ENCODE measurements at regions not wholly inside any gene's neighbourhood (a gene's known extent, or its start where the extent isn't known, plus 50 kb on each side); places are given as distances from the start of the nearest gene placed in this dataset.

DNA sequence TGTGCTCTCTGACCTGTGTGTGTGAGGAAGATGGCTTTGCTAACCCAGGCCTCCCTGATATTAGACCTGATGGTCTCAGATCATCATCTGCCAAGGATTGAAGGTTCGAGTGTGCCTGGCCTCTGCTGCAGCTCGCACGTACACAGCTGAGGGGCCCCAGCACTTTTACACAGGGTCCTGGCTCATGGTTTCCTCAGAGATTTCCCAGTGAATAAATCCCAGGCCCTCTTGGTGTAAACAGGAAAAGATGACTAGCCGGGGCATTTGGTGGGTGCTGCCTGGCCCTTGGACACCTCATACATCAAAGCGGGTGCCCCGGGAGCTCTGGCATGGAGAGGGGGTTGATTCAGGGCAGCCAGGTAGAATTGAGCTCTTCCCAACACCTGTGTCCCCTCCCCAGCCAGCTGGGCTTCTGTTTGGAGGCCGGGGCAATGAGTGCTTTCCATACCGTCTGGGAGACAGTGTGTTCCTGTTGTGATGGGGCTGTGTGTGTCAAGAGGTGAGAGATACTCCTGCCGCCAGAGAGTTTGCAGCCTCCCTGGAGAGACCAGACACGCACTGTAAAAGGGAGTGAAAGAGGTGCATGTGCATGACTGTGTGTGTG is 72.5 kb upstream of the TLE3 start:
- H2AFZ ChIP-seq = no peak overlapping the region
- H3K27ac ChIP-seq = no peak overlapping the region
- H3K36me3 ChIP-seq (ENCODE audit: control insufficient read depth, insufficient read depth, low read length) = no peaks in the 10 kb centered on the region
- no peak for TF ChIP-seq CTCF (IDR thresholded peaks at IDR 0.05)
- no peak overlapping the region for H3K4me2 ChIP-seq (ENCODE audit: low read length)
- H3K79me2 ChIP-seq = no peaks in the 10 kb centered on the region
- no peaks in the 10 kb centered on the region for H3K4me1 ChIP-seq
- H3K27me3 ChIP-seq (ENCODE audit: control insufficient read depth, insufficient read depth, low read length) = no peaks in the 10 kb centered on the region
- no peak overlapping the region for H3K4me3 ChIP-seq (ENCODE audit: low read depth, low read length)
- no peak overlapping the region for H3K9ac ChIP-seq
- H3K9me3 ChIP-seq (ENCODE audit: control insufficient read depth, low read length) = no peaks in the 10 kb centered on the region

DNA sequence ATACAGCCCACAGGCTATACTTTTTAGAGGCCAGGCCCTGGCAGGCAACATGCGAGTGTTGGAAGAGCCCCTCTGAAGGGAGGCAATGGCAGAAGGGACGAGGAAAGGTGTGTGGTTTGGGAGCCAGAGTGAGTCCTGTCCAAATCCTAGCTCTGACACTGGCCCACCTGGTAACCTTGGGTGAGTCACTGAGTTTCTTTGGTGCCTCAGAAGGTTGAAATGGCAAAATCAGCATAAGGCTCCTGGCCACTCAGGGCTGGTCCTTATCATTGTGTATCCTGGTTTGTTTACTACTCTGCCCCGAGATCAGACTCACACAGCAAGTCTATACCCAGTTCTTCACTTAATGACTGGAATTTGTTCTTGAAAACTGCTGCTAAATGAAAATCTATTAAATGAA is 71.4 kb upstream of the TLE3 start:
- H3K79me2 ChIP-seq = no peaks in the 10 kb centered on the region
- H3K4me2 ChIP-seq (ENCODE audit: low read length) = no peak overlapping the region
- no peaks in the 10 kb centered on the region for H3K36me3 ChIP-seq (ENCODE audit: control insufficient read depth, insufficient read depth, low read length)
- no peak overlapping the region for H2AFZ ChIP-seq
- H3K27ac ChIP-seq = no peak overlapping the region
- no peaks in the 10 kb centered on the region for H3K27me3 ChIP-seq (ENCODE audit: control insufficient read depth, insufficient read depth, low read length)
- H3K9me3 ChIP-seq (ENCODE audit: control insufficient read depth, low read length) = no peaks in the 10 kb centered on the region
- no peak for TF ChIP-seq CTCF (IDR thresholded peaks at IDR 0.05)
- no peak overlapping the region for H3K4me3 ChIP-seq (ENCODE audit: low read depth, low read length)
- no peak overlapping the region for H3K9ac ChIP-seq
- no peaks in the 10 kb centered on the region for H3K4me1 ChIP-seq

- H3K79me2 ChIP-seq = no peaks in the 10 kb centered on the region
- H3K36me3 ChIP-seq (ENCODE audit: control insufficient read depth, insufficient read depth, low read length) = no peaks in the 10 kb centered on the region
- no peaks in the 10 kb centered on the region for H3K27me3 ChIP-seq (ENCODE audit: control insufficient read depth, insufficient read depth, low read length)
- no peak for TF ChIP-seq CTCF (IDR thresholded peaks at IDR 0.05)
- no peak overlapping the region for H3K4me3 ChIP-seq (ENCODE audit: low read depth, low read length)
- H2AFZ ChIP-seq = no peak overlapping the region
- H3K27ac ChIP-seq = no peak overlapping the region
- H3K9me3 ChIP-seq (ENCODE audit: control insufficient read depth, low read length) = no peaks in the 10 kb centered on the region
- H3K4me1 ChIP-seq = no peaks in the 10 kb centered on the region
- H3K9ac ChIP-seq = no peak overlapping the region
- no peak overlapping the region for H3K4me2 ChIP-seq (ENCODE audit: low read length)
Measured at GRCh38 chr15:70167155-70167554, 69.4 kb upstream of the TLE3 start.

DNA sequence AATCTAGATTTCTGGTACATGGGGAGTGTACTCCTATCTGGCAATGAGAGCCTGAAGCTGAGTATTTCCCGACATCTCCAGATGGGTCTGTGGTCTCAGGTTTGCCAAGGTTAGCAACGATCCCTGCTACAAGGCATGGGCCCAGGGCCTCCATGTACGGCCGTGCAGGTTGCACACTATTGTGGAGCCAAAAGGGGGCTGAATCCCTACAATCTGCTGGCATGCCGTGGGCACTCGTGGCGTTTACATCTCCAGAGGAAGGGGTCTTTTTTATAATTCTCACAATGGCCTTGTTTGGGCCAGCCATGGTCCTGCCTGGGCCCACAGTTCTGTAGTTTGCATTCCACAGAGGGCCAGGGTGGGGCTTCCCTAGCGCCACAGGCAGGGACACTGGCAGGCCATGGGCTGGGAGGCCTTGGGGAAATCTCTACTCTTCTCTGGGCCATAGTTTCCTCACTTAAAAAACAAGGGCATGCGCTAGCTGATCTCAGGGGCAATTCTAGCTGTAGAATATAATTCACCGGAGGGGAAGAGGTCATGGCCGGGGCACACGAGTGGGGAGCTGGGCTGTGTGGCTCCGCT is 68.9 kb upstream of the TLE3 start:
- no peak overlapping the region for H3K27ac ChIP-seq

More for the DNA sequence above, 68.9 kb upstream of the TLE3 start:
- Histone ChIP-seq H3K4me3 (ENCODE audit: low read depth, low read length) (no peak overlapping the region), H3K79me2 (no peaks in the 10 kb centered on the region), H3K36me3 (ENCODE audit: control insufficient read depth, insufficient read depth, low read length) (no peaks in the 10 kb centered on the region), H2AFZ (no peak overlapping the region), H3K9ac (no peak overlapping the region), H3K9me3 (ENCODE audit: control insufficient read depth, low read length) (no peaks in the 10 kb centered on the region), H3K4me2 (ENCODE audit: low read length) (no peak overlapping the region), H3K4me1 (no peaks in the 10 kb centered on the region), H3K27me3 (ENCODE audit: control insufficient read depth, insufficient read depth, low read length) (no peaks in the 10 kb centered on the region)
- TF ChIP-seq CTCF (IDR thresholded peaks at IDR 0.05) = no peak

Data from parathyroid adenoma (tissue), 2 donors.